Body of pancreas (tissue), 4 donors: ENCODE measurements at regions not wholly inside any gene's neighbourhood (a gene's known extent, or its start where the extent isn't known, plus 50 kb on each side); places are given as distances from the start of the nearest gene placed in this dataset.
"Not testable (repeated sequence)": the region's sequence is repeated elsewhere in the genome, so short reads cannot be mapped to it uniquely, and the experiment has no call there.

ENCODE experiments used
- ATAC-seq: fragments of 150-250 bp; one replicate; pipeline ENCODE4 v1.9.1; 2016
- DNase-seq, 4 donors: peaks; one replicate each; pipeline ENCODE4 v3.0.0-alpha.2; 2019
- H3K27ac ChIP-seq, 4 donors: fragments of 200-600 bp; sonication (generic); 1 replicate in 3 of 4; 2 replicates in 1 of 4; pipeline versions ENCODE4 v1.5.1 to v1.6.1; 2016 to 2019; ENCODE audit warnings: mild to moderate bottlenecking in 1 of 4, mixed read lengths in 1 of 4, moderate library complexity in 1 of 4
- H3K27me3 ChIP-seq, 2 donors: fragments of 200-600 bp; sonication (generic); one replicate each; pipeline ENCODE4 v1.6.0; 2016; ENCODE audit warnings: mild to moderate bottlenecking in 1 of 2
- H3K36me3 ChIP-seq, 2 donors: fragments of 200-600 bp; sonication (generic); replicated peaks in 1 of 2; 2 replicates each; pipeline ENCODE4 v1.5.1; 2016; ENCODE audit warnings: low read depth in 2 of 2; ENCODE audit not compliant: insufficient read depth in 1 of 2
- H3K4me1 ChIP-seq: fragments of 200-600 bp; sonication (generic); one replicate; pipeline ENCODE4 v1.6.0; 2016
- H3K4me3 ChIP-seq, 2 donors: fragments of 200-600 bp; sonication (generic); 1 replicate in 1 of 2; 2 replicates in 1 of 2; pipeline ENCODE4 v1.5.1; 2016 to 2019
- H3K9me3 ChIP-seq, 3 donors: fragments of 200-600 bp; sonication (generic); 1 replicate in 2 of 3; 2 replicates in 1 of 3; pipeline ENCODE4 v1.5.1; 2016
- CTCF ChIP-seq, 7 experiments: fragments of 450-650 bp in 4 of 7; fragments of 200-600 bp in 3 of 7; sonication (generic) in 3 of 7; IDR thresholded peaks; one replicate each; pipeline ENCODE4 v1.5.1; 2016 to 2019; ENCODE audit warnings: antibody characterized with exemption in 7 of 7
- POLR2A ChIP-seq, 3 donors: fragments of 450-650 bp; IDR thresholded peaks; one replicate each; pipeline ENCODE4 v1.6.1; 2016; ENCODE audit warnings: antibody characterized with exemption in 3 of 3, mild to moderate bottlenecking in 2 of 3
- WGBS, 2 donors: methylation state at CpG; one replicate each; pipeline ENCODE4 v1.1.5; 2017; 5-methylcytosine and 5-hydroxymethylcytosine counted together
- intact Hi-C: fragments of 100-400 bp; cut with DNase I; formaldehyde crosslinking; loops from one replicate; pipeline ENCODE4 v1.15.1; 2023

GRCh38 chr6:153476243-153476642 is 345.2 kb upstream of the RGS17 start:
- Histone ChIP-seq H3K27ac (no peak overlapping the region), H3K36me3 (no peaks in the 10 kb centered on the region), H3K4me1 (no peaks in the 10 kb centered on the region), H3K4me3 (no peak overlapping the region), H3K27me3 (no peaks in the 10 kb centered on the region), H3K9me3 (no peaks in the 10 kb centered on the region)
- intact Hi-C loops: no loop called here
- ATAC-seq: no peak
- TF ChIP-seq POLR2A (IDR thresholded peaks at IDR 0.05) (no peak), CTCF (IDR thresholded peaks at IDR 0.05) (no peak)
- DNase-seq: no peak
- 59 to 62% methylated on average over 6 of the region's 6 CpGs for WGBS, 2 donors

- Histone ChIP-seq H3K9me3 (no peaks in the 10 kb centered on the region), H3K4me1 (no peaks in the 10 kb centered on the region), H3K27me3 (no peaks in the 10 kb centered on the region), H3K27ac (no peak overlapping the region), H3K36me3 (no peaks in the 10 kb centered on the region), H3K4me3 (no peak overlapping the region)
- ATAC-seq (no peak), DNase-seq (no peak)
- intact Hi-C loops: no loop called here
- WGBS, 2 donors: 66 to 78% methylated on average over 2 of the region's 2 CpGs
- no peak for TF ChIP-seq POLR2A (IDR thresholded peaks at IDR 0.05)
- TF ChIP-seq CTCF (IDR thresholded peaks at IDR 0.05): no peak
These were observed 334.0 kb upstream of the RGS17 start for GRCh38 chr6:153465050-153465449.

GRCh38 chr6:153449279-153449678 is 318.2 kb upstream of the RGS17 start:
- no peak for TF ChIP-seq CTCF (IDR thresholded peaks at IDR 0.05)
- H3K9me3 ChIP-seq: no peaks in the 10 kb centered on the region
- H3K27me3 ChIP-seq: no peaks in the 10 kb centered on the region
- no peak overlapping the region for H3K27ac ChIP-seq
- no peak overlapping the region for H3K4me3 ChIP-seq
- H3K36me3 ChIP-seq: no peaks in the 10 kb centered on the region
- intact Hi-C loops: no loop called here
- no peaks in the 10 kb centered on the region for H3K4me1 ChIP-seq
- ATAC-seq (no peak), DNase-seq (no peak)

GRCh38 chr6:153442749-153443148 is 311.7 kb upstream of the RGS17 start:
- 63 to 70% methylated on average over 2 of the region's 2 CpGs for WGBS, 2 donors
- H3K4me3 ChIP-seq, H3K36me3 ChIP-seq, DNase-seq, H3K9me3 ChIP-seq, ATAC-seq, H3K27me3 ChIP-seq, H3K27ac ChIP-seq, H3K4me1 ChIP-seq, intact Hi-C loops: not testable (repeated sequence)

GRCh38 chr6:153442096-153442495 is 311.0 kb upstream of the RGS17 start:
- H3K9me3 ChIP-seq: no peaks in the 10 kb centered on the region
- H3K4me1 ChIP-seq: no peaks in the 10 kb centered on the region
- 21 to 38% methylated on average over 2 of the region's 2 CpGs for WGBS, 2 donors
- DNase-seq: no peak
- ATAC-seq: no peak
- no peak overlapping the region for H3K27ac ChIP-seq
- H3K27me3 ChIP-seq: no peaks in the 10 kb centered on the region
- TF ChIP-seq CTCF (IDR thresholded peaks at IDR 0.05) (no peak), POLR2A (IDR thresholded peaks at IDR 0.05) (no peak)
- H3K36me3 ChIP-seq: no peaks in the 10 kb centered on the region
- intact Hi-C loops: no loop called here
- no peak overlapping the region for H3K4me3 ChIP-seq
